Adrenal gland (tissue), 5 donors: ENCODE measurements at regions not wholly inside any gene's neighbourhood (a gene's known extent, or its start where the extent isn't known, plus 50 kb on each side); places are given as distances from the start of the nearest gene placed in this dataset.

Experiments used
- POLR2A ChIP-seq, 2 donors: fragments of 450-650 bp; IDR thresholded peaks; one replicate each; pipeline ENCODE4 v1.6.1; 2017; ENCODE audit warnings: antibody characterized with exemption in 2 of 2, mild to moderate bottlenecking in 2 of 2, moderate library complexity in 1 of 2
- TF ChIP-seq, protein P1 (sequence below), 6 experiments: fragments of 450-650 bp in 4 of 6; fragments of 200-600 bp in 2 of 6; sonication (generic) in 1 of 6; IDR thresholded peaks; 1 replicate in 5 of 6; 2 replicates in 1 of 6; pipeline versions ENCODE4 v1.5.1 to v1.8.0; 2016 to 2021; ENCODE audit warnings: antibody characterized with exemption in 6 of 6, mild to moderate bottlenecking in 2 of 6, moderate library complexity in 1 of 6
- donor health status: DM: no; HTN: no; CAD: no.

DNA sequence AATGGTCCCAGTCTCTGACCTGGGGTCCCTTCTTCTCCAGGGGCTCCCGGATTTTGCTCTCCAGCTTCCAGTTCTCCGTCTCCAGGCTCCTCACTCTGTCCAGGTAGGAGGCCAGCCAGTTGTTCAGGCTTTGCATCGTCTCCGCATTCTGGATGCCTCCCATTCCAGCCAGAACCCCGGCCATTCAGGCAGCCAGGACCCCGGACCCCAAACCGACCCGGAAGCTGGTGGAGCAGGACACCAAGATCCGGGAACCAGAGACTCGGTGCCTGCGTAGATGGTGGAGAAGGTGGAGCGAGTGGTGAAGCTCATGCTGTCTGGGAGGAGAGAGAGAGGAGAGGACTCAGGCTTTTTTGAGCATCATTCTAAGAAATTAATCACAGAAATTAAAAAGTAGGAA lies 572.4 kb upstream of the NCAM2 start:
- TF ChIP-seq, protein P1, sequence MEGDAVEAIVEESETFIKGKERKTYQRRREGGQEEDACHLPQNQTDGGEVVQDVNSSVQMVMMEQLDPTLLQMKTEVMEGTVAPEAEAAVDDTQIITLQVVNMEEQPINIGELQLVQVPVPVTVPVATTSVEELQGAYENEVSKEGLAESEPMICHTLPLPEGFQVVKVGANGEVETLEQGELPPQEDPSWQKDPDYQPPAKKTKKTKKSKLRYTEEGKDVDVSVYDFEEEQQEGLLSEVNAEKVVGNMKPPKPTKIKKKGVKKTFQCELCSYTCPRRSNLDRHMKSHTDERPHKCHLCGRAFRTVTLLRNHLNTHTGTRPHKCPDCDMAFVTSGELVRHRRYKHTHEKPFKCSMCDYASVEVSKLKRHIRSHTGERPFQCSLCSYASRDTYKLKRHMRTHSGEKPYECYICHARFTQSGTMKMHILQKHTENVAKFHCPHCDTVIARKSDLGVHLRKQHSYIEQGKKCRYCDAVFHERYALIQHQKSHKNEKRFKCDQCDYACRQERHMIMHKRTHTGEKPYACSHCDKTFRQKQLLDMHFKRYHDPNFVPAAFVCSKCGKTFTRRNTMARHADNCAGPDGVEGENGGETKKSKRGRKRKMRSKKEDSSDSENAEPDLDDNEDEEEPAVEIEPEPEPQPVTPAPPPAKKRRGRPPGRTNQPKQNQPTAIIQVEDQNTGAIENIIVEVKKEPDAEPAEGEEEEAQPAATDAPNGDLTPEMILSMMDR (IDR thresholded peaks at IDR 0.05) = no peak
- no peak for TF ChIP-seq POLR2A (IDR thresholded peaks at IDR 0.05)
